ENCODE measurements at regions not wholly inside any gene's neighbourhood (a gene's known extent, or its start where the extent isn't known, plus 50 kb on each side); places are given as distances from the start of the nearest gene placed in this dataset.

GRCh38 chr3:111359261-111360030 lies 182.6 kb upstream of the CD96 start:
- DNase-seq = no peak

- no peak for DNase-seq
Measured at GRCh38 chr3:111362381-111363009, 179.5 kb upstream of the CD96 start.

- no peak for DNase-seq
Measured at GRCh38 chr3:111366515-111366914, 175.5 kb upstream of the CD96 start.

GRCh38 chr3:111368056-111368455 lies 173.9 kb upstream of the CD96 start:
- no peak for DNase-seq

- no peak for DNase-seq
Measured at GRCh38 chr3:111369958-111370357, 172.0 kb upstream of the CD96 start.

DNA sequence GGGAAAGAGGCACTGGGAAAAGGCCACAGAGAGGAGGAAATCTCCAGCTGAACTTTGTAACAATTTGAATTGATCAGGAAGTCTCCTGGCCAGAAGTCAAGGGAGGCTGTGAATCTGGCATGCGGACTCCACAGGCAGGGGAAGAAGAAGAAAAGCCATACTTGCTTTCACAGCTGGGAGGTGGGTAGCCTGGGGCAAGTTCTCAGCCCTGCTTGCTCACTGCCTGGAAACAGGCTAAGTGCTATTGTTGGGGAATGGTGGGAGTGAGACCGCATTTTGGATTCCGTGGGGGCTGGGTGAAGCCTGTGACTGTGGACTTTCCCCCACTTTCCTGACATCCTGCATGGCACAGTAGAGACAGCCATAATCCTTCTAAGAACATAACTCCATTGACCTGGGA lies 168.8 kb upstream of the CD96 start:
- no peak for DNase-seq

GRCh38 chr3:111373861-111374260 lies 168.1 kb upstream of the CD96 start:
- DNase-seq = no peak

DNA sequence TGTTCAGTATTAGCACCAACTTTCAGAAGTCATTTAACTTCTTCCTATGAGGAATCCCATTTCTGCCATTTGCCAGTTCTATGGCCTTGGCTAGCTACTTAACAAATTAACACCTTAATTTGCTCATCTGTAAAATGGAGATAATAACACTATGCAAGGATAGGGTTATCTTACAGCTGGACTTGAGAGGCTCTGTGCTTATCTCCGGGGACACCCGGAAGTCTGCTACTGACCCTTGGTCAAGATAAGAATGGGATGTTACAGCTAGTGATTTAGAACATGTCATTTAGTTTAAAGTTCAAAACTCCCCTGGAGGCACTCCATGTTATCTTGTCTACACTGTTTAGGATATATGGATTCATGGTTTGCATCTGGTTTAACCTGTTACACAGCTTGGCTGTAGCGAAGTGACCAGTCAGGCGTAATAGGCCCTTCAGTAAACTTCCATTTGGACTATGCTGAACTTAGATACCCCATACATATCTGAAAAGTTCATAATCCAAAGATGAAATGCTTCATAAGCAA lies 156.0 kb upstream of the CD96 start:
- DNase-seq = no peak

GRCh38 chr3:111392894-111393398 lies 149.1 kb upstream of the CD96 start:
- no peak for DNase-seq

DNA sequence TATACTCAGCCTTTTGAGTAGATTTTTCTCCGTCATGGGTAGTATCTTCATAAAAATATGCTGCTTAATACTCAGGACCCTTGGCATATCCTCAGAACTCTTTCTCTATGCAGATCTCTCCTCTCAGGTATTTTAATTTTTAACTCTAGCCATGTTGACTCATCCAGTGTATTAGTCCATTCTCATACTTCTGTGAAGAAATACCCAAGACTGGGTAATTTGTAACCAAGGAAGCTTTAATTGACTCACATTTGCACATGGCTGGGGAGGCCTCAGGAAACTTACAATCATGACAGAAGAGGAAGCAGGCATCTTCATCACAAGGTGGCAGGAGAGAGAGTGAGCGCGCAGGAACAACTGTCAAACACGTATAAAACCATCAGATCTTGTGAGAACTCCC lies 129.3 kb upstream of the CD96 start:
- DNase-seq = no peak

DNA sequence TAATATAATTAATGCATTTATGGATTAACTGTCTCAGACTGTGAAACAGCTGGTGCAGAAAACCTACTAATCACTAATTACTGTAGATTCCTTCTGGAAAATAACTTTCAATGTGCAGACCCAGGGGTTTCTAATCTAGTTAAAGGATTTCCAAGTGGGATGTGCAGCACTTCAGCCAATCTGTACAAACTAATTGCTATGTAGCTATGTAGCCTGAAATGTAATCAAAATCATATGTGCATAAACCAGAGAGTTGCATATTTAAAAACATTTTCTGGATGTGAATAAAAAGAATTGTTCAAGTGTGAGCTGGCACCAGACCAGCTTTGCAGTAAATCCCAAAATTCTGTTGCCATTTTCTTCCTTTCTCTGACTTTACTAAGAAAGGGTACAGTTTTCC lies 127.5 kb upstream of the CD96 start:
- DNase-seq = no peak

DNA sequence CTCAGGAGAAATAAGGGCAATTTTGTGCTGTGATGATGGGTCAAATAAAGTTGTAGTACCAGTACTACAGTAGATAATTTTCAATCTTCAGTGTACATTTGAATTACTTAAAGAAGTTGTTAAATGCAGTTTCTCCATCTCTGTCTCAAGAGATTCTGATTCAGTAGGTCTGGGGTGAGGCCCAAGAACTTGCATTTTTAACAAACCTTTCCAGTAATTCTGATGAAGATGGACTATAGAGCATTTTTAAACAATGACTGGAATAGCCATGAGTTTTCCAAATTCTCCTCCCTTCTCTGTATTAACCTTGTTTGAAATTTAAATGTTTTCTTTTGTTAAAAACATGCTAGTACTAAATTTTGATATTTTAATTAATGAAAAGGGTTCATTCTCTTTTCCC lies 127.0 kb upstream of the CD96 start:
- no peak for DNase-seq

DNA sequence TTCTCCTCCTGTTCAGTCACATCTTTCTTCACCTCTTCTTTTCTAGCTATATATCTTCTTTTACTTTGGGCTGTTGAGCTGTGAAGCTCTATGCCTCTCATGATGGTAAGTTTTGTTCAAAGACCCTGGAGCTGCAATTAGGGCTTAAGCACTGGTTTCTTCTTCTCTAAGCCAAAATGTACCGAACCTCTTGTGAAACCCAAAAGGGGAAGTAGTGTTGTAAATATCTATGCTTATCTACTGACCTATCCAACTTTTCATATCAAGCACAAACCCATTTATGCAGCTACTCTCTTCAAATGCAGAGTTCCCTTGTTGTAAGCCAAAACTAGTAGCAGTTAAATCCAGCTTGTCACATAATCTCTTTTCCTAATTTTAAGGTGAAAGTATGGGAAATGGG lies 123.6 kb upstream of the CD96 start:
- no peak for DNase-seq

- no peak for DNase-seq
Measured at GRCh38 chr3:111428301-111428700, 113.7 kb upstream of the CD96 start.

DNA sequence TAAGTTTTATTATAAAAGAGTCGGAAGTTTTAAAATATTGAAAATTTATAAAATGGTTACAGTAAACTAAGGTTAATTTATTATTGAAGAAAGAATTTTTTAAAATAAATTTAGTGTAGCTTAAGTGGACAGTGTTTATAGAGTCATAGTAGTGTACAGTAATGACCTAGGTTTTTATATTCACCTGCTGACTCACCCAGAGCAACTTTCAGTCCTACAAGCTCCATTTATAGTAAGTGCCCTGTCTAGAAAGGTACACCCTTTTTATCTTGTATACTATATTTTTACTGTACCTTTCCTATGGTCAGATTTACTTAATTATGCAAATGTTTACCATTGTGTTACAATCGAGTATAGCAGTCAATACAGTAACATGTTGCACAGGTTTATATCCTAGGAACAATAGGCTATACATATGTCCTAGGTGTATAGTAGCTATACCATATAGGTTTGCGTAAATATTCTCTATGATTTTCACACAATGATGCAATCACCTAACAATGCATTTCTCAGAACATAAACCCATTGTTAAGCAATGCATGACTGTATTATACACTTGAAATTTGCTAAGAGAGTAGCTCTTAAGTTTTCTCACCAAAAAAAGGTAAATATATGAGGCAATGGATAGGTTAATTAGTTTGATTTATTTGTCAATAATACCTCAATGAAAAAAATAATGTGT lies 106.9 kb upstream of the CD96 start:
- no peak for DNase-seq

- DNase-seq = no peak
Measured at GRCh38 chr3:111438283-111438682, 103.7 kb upstream of the CD96 start.

GRCh38 chr3:111454551-111454950 lies 87.4 kb upstream of the CD96 start:
- DNase-seq = no peak

- DNase-seq = no peak
Measured at GRCh38 chr3:111465081-111465670, 76.8 kb upstream of the CD96 start.

GRCh38 chr3:111470032-111470431 lies 72.0 kb upstream of the CD96 start:
- DNase-seq = no peak

GRCh38 chr3:111471831-111472230 lies 70.2 kb upstream of the CD96 start:
- no peak for DNase-seq

- no peak for DNase-seq
Measured at GRCh38 chr3:111472556-111472955, 69.4 kb upstream of the CD96 start.

- no peak for DNase-seq
Measured at GRCh38 chr3:111473550-111473949, 68.4 kb upstream of the CD96 start.

- no peak for DNase-seq
Measured at GRCh38 chr3:111476701-111477100, 65.3 kb upstream of the CD96 start.
